GM23338 (cell line): ENCODE measurements at regions not wholly inside any gene's neighbourhood (a gene's known extent, or its start where the extent isn't known, plus 50 kb on each side); places are given as distances from the start of the nearest gene placed in this dataset.

ENCODE experiments used
- ATAC-seq: fragments of 200-7000 bp; cut with Tn5 transposase; 3 replicates; pipeline ENCODE4 v1.9.1; 2020
- DNase-seq: peaks from one replicate; pipeline ENCODE4 v3.0.0-alpha.2; 2015; ENCODE audit warnings: low spot score
- H2AFZ ChIP-seq: fragments of 200-600 bp; sonication (generic); 2 replicates; pipeline ENCODE4 v1.8.0; 2016; ENCODE audit warnings: antibody characterized with exemption, mild to moderate bottlenecking, moderate library complexity
- H3F3A ChIP-seq: fragments of 200-600 bp; sonication (generic); replicated peaks from 2 replicates; pipeline ENCODE4 v1.8.0; 2017; ENCODE audit warnings: antibody characterized with exemption, mixed run types, low read depth
- H3K27ac ChIP-seq: fragments of 200-600 bp; sonication (generic); 2 replicates; pipeline ENCODE4 v1.6.1; 2016; ENCODE audit warnings: low read depth
- H3K27me3 ChIP-seq: fragments of 200-600 bp; sonication (generic); 2 replicates; pipeline ENCODE4 v1.8.0; 2016; ENCODE audit warnings: mild to moderate bottlenecking, mixed run types, moderate library complexity; ENCODE audit not compliant: insufficient read depth
- H3K36me3 ChIP-seq: fragments of 200-600 bp; sonication (generic); 2 replicates; pipeline ENCODE4 v1.8.0; 2016; ENCODE audit warnings: mild to moderate bottlenecking; ENCODE audit not compliant: insufficient read depth
- H3K4me1 ChIP-seq: fragments of 200-600 bp; sonication (generic); 2 replicates; pipeline ENCODE4 v1.8.0; 2016; ENCODE audit warnings: mild to moderate bottlenecking, moderate library complexity; ENCODE audit not compliant: insufficient read depth
- H3K4me2 ChIP-seq: fragments of 200-600 bp; sonication (generic); 2 replicates; pipeline ENCODE4 v1.7.1; 2017; ENCODE audit warnings: mixed run types
- H3K4me3 ChIP-seq: fragments of 200-600 bp; sonication (generic); 2 replicates; pipeline ENCODE4 v1.6.1; 2016; ENCODE audit warnings: mixed run types
- H3K79me2 ChIP-seq: fragments of 200-600 bp; sonication (generic); replicated peaks from 2 replicates; pipeline ENCODE4 v1.8.0; 2017; ENCODE audit warnings: mild to moderate bottlenecking; ENCODE audit not compliant: insufficient read depth
- H3K9me2 ChIP-seq: fragments of 200-600 bp; sonication (generic); 2 replicates; pipeline ENCODE4 v1.8.0; 2017; ENCODE audit not compliant: insufficient read depth
- H4K20me1 ChIP-seq: fragments of 200-600 bp; sonication (generic); replicated peaks from 2 replicates; pipeline ENCODE4 v1.8.0; 2017; ENCODE audit warnings: mild to moderate bottlenecking; ENCODE audit not compliant: insufficient read depth
- H3K27ac Mint-ChIP-seq: 2 replicates; pipeline ENCODE4 v1.8.0; 2020; ENCODE audit warnings: inconsistent platforms, mild to moderate bottlenecking, moderate library complexity, mixed read lengths
- H3K27me3 Mint-ChIP-seq: 3 replicates; pipeline ENCODE4 v1.8.0; 2022; ENCODE audit warnings: low read depth, mild to moderate bottlenecking, moderate library complexity, mixed read lengths, inconsistent platforms; ENCODE audit not compliant: insufficient read depth, poor library complexity
- H3K36me3 Mint-ChIP-seq: 3 replicates; pipeline ENCODE4 v1.8.0; 2021; ENCODE audit warnings: low read depth, mild to moderate bottlenecking, inconsistent platforms, moderate library complexity, mixed read lengths
- H3K4me1 Mint-ChIP-seq: 3 replicates; pipeline ENCODE4 v1.8.0; 2020; ENCODE audit warnings: mild to moderate bottlenecking, inconsistent platforms, mixed read lengths
- H3K4me3 Mint-ChIP-seq: 3 replicates; pipeline ENCODE4 v1.8.0; 2021; ENCODE audit warnings: moderate library complexity, mild to moderate bottlenecking, inconsistent platforms, mixed read lengths
- H3K9me3 Mint-ChIP-seq: 3 replicates; pipeline ENCODE4 v1.8.0; 2020; ENCODE audit warnings: moderate library complexity, mild to moderate bottlenecking, inconsistent platforms, mixed read lengths
- CREB1 ChIP-seq: fragments of 250-450 bp; sonication (Bioruptor Pico); IDR thresholded peaks from 2 replicates; pipeline ENCODE4 v1.5.0; 2020; ENCODE audit warnings: low read depth, mild to moderate bottlenecking, moderate library complexity
- CTCF ChIP-seq, 2 experiments: fragments of 200-600 bp in 1 of 2; sonication (generic) in 1 of 2; conservative IDR thresholded peaks; 2 replicates each; pipeline versions ENCODE4 v1.5.1 to v1.6.1; 2016 to 2017; ENCODE audit warnings: antibody characterized with exemption in 2 of 2, low read depth in 2 of 2, mild to moderate bottlenecking in 2 of 2, moderate library complexity in 1 of 2
- EZH2 ChIP-seq: fragments of 200-600 bp; sonication (generic); IDR thresholded peaks from one replicate; pipeline ENCODE4 v1.8.0; 2017; ENCODE audit warnings: antibody characterized with exemption, mild to moderate bottlenecking, low read depth; ENCODE audit not compliant: unreplicated experiment
- EZH2phosphoT487 ChIP-seq: fragments of 200-600 bp; sonication (generic); IDR thresholded peaks from one replicate; pipeline ENCODE4 v1.8.1; 2018; ENCODE audit warnings: antibody characterized with exemption; ENCODE audit not compliant: unreplicated experiment
- JUNB ChIP-seq: IDR thresholded peaks from one replicate; pipeline ENCODE4 v1.6.1; 2016; ENCODE audit warnings: antibody characterized with exemption; ENCODE audit not compliant: unreplicated experiment
- NANOG ChIP-seq: IDR thresholded peaks from 2 replicates; pipeline ENCODE4 v1.6.1; 2016; ENCODE audit warnings: antibody characterized with exemption, borderline replicate concordance
- POLR2AphosphoS5 ChIP-seq: IDR thresholded peaks from 2 replicates; pipeline ENCODE4 v1.6.1; 2016; ENCODE audit warnings: antibody characterized with exemption, low read depth
- REST ChIP-seq: IDR thresholded peaks from one replicate; pipeline ENCODE4 v1.6.1; 2018; ENCODE audit warnings: antibody characterized with exemption; ENCODE audit not compliant: unreplicated experiment
- STAT1 ChIP-seq: IDR thresholded peaks from one replicate; pipeline ENCODE4 v1.6.1; 2016; ENCODE audit warnings: antibody characterized with exemption; ENCODE audit not compliant: unreplicated experiment
- ZNF114 ChIP-seq: fragments of 250-450 bp; sonication (Bioruptor Pico); IDR thresholded peaks from 2 replicates; pipeline ENCODE4 v1.5.0; 2020; ENCODE audit warnings: mild to moderate bottlenecking, moderate library complexity
- ZNF331 ChIP-seq: fragments of 250-450 bp; sonication (Bioruptor Pico); IDR thresholded peaks from 2 replicates; pipeline ENCODE4 v1.5.0; 2020; ENCODE audit warnings: low read depth, mild to moderate bottlenecking, moderate library complexity
- TF ChIP-seq, protein P1 (sequence below): IDR thresholded peaks from 2 replicates; pipeline ENCODE4 v1.6.1; 2016; ENCODE audit warnings: antibody characterized with exemption
- TF ChIP-seq, protein P2 (sequence below): fragments of 250-450 bp; sonication (Bioruptor Pico); IDR thresholded peaks from 2 replicates; pipeline ENCODE4 v1.5.0; 2020; ENCODE audit warnings: mild to moderate bottlenecking, moderate library complexity

DNA sequence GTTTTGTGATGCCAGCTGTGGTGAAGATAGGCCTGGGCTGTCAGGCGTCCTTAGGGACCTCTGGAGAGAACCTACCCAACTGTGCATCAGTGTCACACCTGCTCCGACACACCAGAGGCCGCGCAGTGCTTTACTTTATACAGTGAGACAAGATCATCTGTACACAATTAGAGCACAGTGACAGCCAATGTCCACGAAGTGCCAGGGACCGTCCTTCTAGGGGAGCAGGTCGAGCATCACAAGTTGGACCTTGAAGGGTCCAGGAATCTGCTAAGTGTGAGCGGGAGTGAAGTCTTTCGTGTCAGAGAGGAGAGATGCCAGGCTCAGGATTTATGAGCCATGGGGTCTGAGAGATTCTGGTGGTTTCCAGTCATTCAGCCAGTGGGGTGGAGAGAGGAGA lies 104.2 kb downstream of the TMEM18 start:
- Histone ChIP-seq H3K79me2 (no peaks in the 10 kb centered on the region), H3K4me1 (no peaks in the 10 kb centered on the region), H3K27ac (no peak overlapping the region), H3F3A (no peaks in the 10 kb centered on the region), H3K4me3 (no peak overlapping the region), H3K36me3 (no peaks in the 10 kb centered on the region), H3K9me2 (no peaks in the 10 kb centered on the region), H3K27me3 (no peaks in the 10 kb centered on the region), H4K20me1 (no peaks in the 10 kb centered on the region), H3K4me2 (no peak overlapping the region), H2AFZ (no peak overlapping the region)
- no peak for ATAC-seq
- no peak overlapping the region for H3K4me3 Mint-ChIP-seq
- H3K4me1 Mint-ChIP-seq, result no peaks in the 10 kb centered on the region
- no peaks in the 10 kb centered on the region for H3K36me3 Mint-ChIP-seq
- TF ChIP-seq CREB1 (CRISPR knock-in tag) (no peak), ZNF114 (CRISPR knock-in tag) (no peak), ZNF331 (no peak), STAT1 (no peak), EZH2phosphoT487 (no peak), CTCF (conservative IDR thresholded peaks at IDR 0.05; ENCODE audit: low read depth in 2 of 2) (no peak), EZH2 (no peak), POLR2AphosphoS5 (no peak), JUNB (no peak), REST (no peak), NANOG (no peak)
- TF ChIP-seq, protein P1, sequence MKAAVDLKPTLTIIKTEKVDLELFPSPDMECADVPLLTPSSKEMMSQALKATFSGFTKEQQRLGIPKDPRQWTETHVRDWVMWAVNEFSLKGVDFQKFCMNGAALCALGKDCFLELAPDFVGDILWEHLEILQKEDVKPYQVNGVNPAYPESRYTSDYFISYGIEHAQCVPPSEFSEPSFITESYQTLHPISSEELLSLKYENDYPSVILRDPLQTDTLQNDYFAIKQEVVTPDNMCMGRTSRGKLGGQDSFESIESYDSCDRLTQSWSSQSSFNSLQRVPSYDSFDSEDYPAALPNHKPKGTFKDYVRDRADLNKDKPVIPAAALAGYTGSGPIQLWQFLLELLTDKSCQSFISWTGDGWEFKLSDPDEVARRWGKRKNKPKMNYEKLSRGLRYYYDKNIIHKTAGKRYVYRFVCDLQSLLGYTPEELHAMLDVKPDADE, result no peak
- TF ChIP-seq, protein P2, sequence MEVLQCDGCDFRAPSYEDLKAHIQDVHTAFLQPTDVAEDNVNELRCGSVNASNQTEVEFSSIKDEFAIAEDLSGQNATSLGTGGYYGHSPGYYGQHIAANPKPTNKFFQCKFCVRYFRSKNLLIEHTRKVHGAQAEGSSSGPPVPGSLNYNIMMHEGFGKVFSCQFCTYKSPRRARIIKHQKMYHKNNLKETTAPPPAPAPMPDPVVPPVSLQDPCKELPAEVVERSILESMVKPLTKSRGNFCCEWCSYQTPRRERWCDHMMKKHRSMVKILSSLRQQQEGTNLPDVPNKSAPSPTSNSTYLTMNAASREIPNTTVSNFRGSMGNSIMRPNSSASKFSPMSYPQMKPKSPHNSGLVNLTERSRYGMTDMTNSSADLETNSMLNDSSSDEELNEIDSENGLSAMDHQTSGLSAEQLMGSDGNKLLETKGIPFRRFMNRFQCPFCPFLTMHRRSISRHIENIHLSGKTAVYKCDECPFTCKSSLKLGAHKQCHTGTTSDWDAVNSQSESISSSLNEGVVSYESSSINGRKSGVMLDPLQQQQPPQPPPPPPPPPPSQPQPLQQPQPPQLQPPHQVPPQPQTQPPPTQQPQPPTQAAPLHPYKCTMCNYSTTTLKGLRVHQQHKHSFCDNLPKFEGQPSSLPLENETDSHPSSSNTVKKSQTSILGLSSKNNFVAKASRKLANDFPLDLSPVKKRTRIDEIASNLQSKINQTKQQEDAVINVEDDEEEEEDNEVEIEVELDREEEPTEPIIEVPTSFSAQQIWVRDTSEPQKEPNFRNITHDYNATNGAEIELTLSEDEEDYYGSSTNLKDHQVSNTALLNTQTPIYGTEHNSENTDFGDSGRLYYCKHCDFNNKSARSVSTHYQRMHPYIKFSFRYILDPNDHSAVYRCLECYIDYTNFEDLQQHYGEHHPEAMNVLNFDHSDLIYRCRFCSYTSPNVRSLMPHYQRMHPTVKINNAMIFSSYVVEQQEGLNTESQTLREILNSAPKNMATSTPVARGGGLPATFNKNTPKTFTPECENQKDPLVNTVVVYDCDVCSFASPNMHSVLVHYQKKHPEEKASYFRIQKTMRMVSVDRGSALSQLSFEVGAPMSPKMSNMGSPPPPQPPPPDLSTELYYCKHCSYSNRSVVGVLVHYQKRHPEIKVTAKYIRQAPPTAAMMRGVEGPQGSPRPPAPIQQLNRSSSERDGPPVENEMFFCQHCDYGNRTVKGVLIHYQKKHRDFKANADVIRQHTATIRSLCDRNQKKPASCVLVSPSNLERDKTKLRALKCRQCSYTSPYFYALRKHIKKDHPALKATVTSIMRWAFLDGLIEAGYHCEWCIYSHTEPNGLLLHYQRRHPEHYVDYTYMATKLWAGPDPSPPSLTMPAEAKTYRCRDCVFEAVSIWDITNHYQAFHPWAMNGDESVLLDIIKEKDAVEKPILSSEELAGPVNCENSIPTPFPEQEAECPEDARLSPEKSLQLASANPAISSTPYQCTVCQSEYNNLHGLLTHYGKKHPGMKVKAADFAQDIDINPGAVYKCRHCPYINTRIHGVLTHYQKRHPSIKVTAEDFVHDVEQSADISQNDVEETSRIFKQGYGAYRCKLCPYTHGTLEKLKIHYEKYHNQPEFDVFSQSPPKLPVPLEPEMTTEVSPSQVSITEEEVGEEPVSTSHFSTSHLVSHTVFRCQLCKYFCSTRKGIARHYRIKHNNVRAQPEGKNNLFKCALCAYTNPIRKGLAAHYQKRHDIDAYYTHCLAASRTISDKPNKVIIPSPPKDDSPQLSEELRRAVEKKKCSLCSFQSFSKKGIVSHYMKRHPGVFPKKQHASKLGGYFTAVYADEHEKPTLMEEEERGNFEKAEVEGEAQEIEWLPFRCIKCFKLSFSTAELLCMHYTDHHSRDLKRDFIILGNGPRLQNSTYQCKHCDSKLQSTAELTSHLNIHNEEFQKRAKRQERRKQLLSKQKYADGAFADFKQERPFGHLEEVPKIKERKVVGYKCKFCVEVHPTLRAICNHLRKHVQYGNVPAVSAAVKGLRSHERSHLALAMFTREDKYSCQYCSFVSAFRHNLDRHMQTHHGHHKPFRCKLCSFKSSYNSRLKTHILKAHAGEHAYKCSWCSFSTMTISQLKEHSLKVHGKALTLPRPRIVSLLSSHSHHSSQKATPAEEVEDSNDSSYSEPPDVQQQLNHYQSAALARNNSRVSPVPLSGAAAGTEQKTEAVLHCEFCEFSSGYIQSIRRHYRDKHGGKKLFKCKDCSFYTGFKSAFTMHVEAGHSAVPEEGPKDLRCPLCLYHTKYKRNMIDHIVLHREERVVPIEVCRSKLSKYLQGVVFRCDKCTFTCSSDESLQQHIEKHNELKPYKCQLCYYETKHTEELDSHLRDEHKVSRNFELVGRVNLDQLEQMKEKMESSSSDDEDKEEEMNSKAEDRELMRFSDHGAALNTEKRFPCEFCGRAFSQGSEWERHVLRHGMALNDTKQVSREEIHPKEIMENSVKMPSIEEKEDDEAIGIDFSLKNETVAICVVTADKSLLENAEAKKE, result no peak
- H3K27me3 Mint-ChIP-seq, result peaks cover 3% of the 10 kb centered on the region
- H3K9me3 Mint-ChIP-seq, result peaks cover 13% of the 10 kb centered on the region
- no peak overlapping the region for H3K27ac Mint-ChIP-seq
- DNase-seq, result no peak
